Kidney (tissue), 13 donors: ENCODE measurements at regions not wholly inside any gene's neighbourhood (a gene's known extent, or its start where the extent isn't known, plus 50 kb on each side); places are given as distances from the start of the nearest gene placed in this dataset.
"Not testable (repeated sequence)": the region's sequence is repeated elsewhere in the genome, so short reads cannot be mapped to it uniquely, and the experiment has no call there.

Experiments
- DNase-seq, 5 donors: peaks; one replicate each; pipeline ENCODE4 v3.0.0-alpha.2; 2013 to 2020
- FAIRE-seq: peaks from 2 replicates; lab custom pipeline; 2012; peaks lifted over from hg19 to GRCh38; lab: Jason Lieb, UNC
- H3K27ac ChIP-seq, 2 donors: one replicate each; pipeline ENCODE4 v1.7.0; 2013; ENCODE audit warnings: low read depth in 2 of 2, low read length in 2 of 2, inconsistent platforms in 1 of 2
- H3K27me3 ChIP-seq: one replicate; pipeline ENCODE4 v1.7.1; 2013; ENCODE audit warnings: low read length, inconsistent platforms; ENCODE audit not compliant: control insufficient read depth, insufficient read depth
- H3K36me3 ChIP-seq, 3 donors: one replicate each; pipeline versions ENCODE4 v1.7.0 to v1.7.1; 2013; ENCODE audit warnings: low read length in 3 of 3, control low read depth in 1 of 3, inconsistent platforms in 1 of 3; ENCODE audit not compliant: insufficient read depth in 3 of 3, control insufficient read depth in 2 of 3
- H3K4me1 ChIP-seq, 3 donors: one replicate each; pipeline versions ENCODE4 v1.7.0 to v1.7.1; 2013; ENCODE audit warnings: low read length in 3 of 3, inconsistent platforms in 1 of 3, low read depth in 1 of 3; ENCODE audit not compliant: control insufficient read depth in 2 of 3, insufficient read depth in 2 of 3
- H3K4me3 ChIP-seq, 3 donors: one replicate each; pipeline versions ENCODE4 v1.7.0 to v1.8.1; 2013; ENCODE audit warnings: low read length in 3 of 3, control low read depth in 1 of 3, inconsistent platforms in 1 of 3
- H3K9ac ChIP-seq, 3 donors: one replicate each; pipeline versions ENCODE4 v1.7.0 to v1.7.1; 2013; ENCODE audit warnings: low read length in 3 of 3, control low read depth in 1 of 3, inconsistent platforms in 1 of 3
- H3K9me3 ChIP-seq, 3 donors: one replicate each; pipeline versions ENCODE4 v1.7.0 to v1.7.1; 2013; ENCODE audit warnings: low read length in 3 of 3, control low read depth in 1 of 3, inconsistent platforms in 1 of 3; ENCODE audit not compliant: control insufficient read depth in 2 of 3, insufficient read depth in 1 of 3
- CTCF ChIP-seq: IDR thresholded peaks from 3 replicates; pipeline ENCODE4 v1.5.1; 2012; ENCODE audit warnings: mild to moderate bottlenecking, moderate library complexity, borderline replicate concordance; ENCODE audit not compliant: insufficient read depth; ENCODE audit errors: extremely low read depth
- intact Hi-C: fragments of 100-400 bp; cut with DNase I; formaldehyde crosslinking; loops from one replicate; pipeline ENCODE4 v1.11.1; 2022
- donor health status: control.
- donor health status: control.
- donor health status: control.
- donor health status: control.
- donor health status: control.
- donor health status: DM: yes; HTN: yes; CAD: no.
- donor health status: Normal renal cell carcinoma (clear cell type).

- Histone ChIP-seq H3K4me3 (no peak overlapping the region), H3K27ac (no peak overlapping the region), H3K36me3 (no peaks in the 10 kb centered on the region), H3K9ac (no peak overlapping the region), H3K9me3 (no peaks in the 10 kb centered on the region), H3K27me3 (no peaks in the 10 kb centered on the region), H3K4me1 (no peaks in the 10 kb centered on the region)
- FAIRE-seq = no peak
- no peak for DNase-seq
- no peak for TF ChIP-seq CTCF
- intact Hi-C loops = no loop called here
These were observed 392.0 kb upstream of the MYT1L start for GRCh38 chr2:2723064-2723463.

- DNase-seq (no peak), FAIRE-seq (no peak)
- Histone ChIP-seq H3K9ac (no peak overlapping the region), H3K9me3 (no peaks in the 10 kb centered on the region), H3K4me1 (no peaks in the 10 kb centered on the region), H3K4me3 (no peak overlapping the region), H3K27ac (no peak overlapping the region), H3K27me3 (no peaks in the 10 kb centered on the region), H3K36me3 (no peaks in the 10 kb centered on the region)
- intact Hi-C loops = no loop called here
- no peak for TF ChIP-seq CTCF
These were observed 390.3 kb upstream of the MYT1L start for GRCh38 chr2:2721296-2721835.

GRCh38 chr2:2720806-2721205, 389.7 kb upstream of the MYT1L start:
- H3K27ac ChIP-seq, H3K9ac ChIP-seq, H3K36me3 ChIP-seq, DNase-seq, H3K27me3 ChIP-seq, FAIRE-seq, H3K9me3 ChIP-seq, H3K4me1 ChIP-seq, H3K4me3 ChIP-seq, intact Hi-C loops: not testable (repeated sequence)

- H3K9me3 ChIP-seq = no peaks in the 10 kb centered on the region
- no peak overlapping the region for H3K4me3 ChIP-seq
- H3K9ac ChIP-seq = no peak overlapping the region
- no peak for TF ChIP-seq CTCF
- no peak overlapping the region for H3K27ac ChIP-seq
- DNase-seq = no peak
- intact Hi-C loops = no loop called here
- H3K36me3 ChIP-seq = no peaks in the 10 kb centered on the region
- FAIRE-seq = no peak
- H3K27me3 ChIP-seq = no peaks in the 10 kb centered on the region
- H3K4me1 ChIP-seq = no peaks in the 10 kb centered on the region
These were observed 389.3 kb upstream of the MYT1L start for GRCh38 chr2:2720351-2720750.
